ENCODE measurements at regions not wholly inside any gene's neighbourhood (a gene's known extent, or its start where the extent isn't known, plus 50 kb on each side); places are given as distances from the start of the nearest gene placed in this dataset.

- TF ChIP-seq CTCF (IDR thresholded peaks at IDR 0.05) (no peak), TCF7 (CRISPR knock-in tag; IDR thresholded peaks at IDR 0.05; ENCODE audit: low read depth) (no peak), NR1H2 (CRISPR knock-in tag; IDR thresholded peaks at IDR 0.05) (no peak), ZNF121 (CRISPR knock-in tag; IDR thresholded peaks at IDR 0.05) (no peak), MYBL2 (CRISPR knock-in tag; IDR thresholded peaks at IDR 0.05) (no peak), NFYB (CRISPR knock-in tag; conservative IDR thresholded peaks at IDR 0.05; ENCODE audit: low read depth) (no peak), USF1 (CRISPR knock-in tag; IDR thresholded peaks at IDR 0.05) (no peak), ATF6 (CRISPR knock-in tag; IDR thresholded peaks at IDR 0.05) (no peak), ZMAT4 (CRISPR knock-in tag; IDR thresholded peaks at IDR 0.05) (no peak), ETV6 (CRISPR knock-in tag; IDR thresholded peaks at IDR 0.05) (no peak), MAX (CRISPR knock-in tag; IDR thresholded peaks at IDR 0.05) (no peak), ARID4B (CRISPR knock-in tag; IDR thresholded peaks at IDR 0.05; ENCODE audit: borderline replicate concordance) (no peak), KAT7 (CRISPR knock-in tag; IDR thresholded peaks at IDR 0.05; ENCODE audit: borderline replicate concordance) (no peak)
Measured at GRCh38 chr3:18264853-18265252, 160.3 kb downstream of the SATB1 start.

Measured in WTC11 (cell line).